Skeletal muscle cell (primary cell): ENCODE measurements at regions not wholly inside any gene's neighbourhood (a gene's known extent, or its start where the extent isn't known, plus 50 kb on each side); places are given as distances from the start of the nearest gene placed in this dataset.

Experiments used
- DNase-seq: peaks from one replicate; pipeline ENCODE4 v3.0.0-alpha.2; 2010; ENCODE audit warnings: low read depth
- H3K4me3 ChIP-seq: 2 replicates; pipeline ENCODE4 v1.5.1; 2011; ENCODE audit warnings: low read depth, mild to moderate bottlenecking, control low read depth, low read length, moderate library complexity

- H3K4me3 ChIP-seq = no peak overlapping the region
- DNase-seq = no peak
These were observed 66.4 kb upstream of the PCDH9 start for GRCh38 chr13:67296511-67296910.

GRCh38 chr13:67292886-67293285, 62.8 kb upstream of the PCDH9 start:
- H3K4me3 ChIP-seq = no peak overlapping the region
- no peak for DNase-seq

GRCh38 chr13:67285611-67286010, 55.5 kb upstream of the PCDH9 start:
- no peak overlapping the region for H3K4me3 ChIP-seq
- DNase-seq = no peak

GRCh38 chr13:67283637-67284036, 53.5 kb upstream of the PCDH9 start:
- DNase-seq = no peak
- no peak overlapping the region for H3K4me3 ChIP-seq

GRCh38 chr13:67281466-67281865, 51.3 kb upstream of the PCDH9 start:
- H3K4me3 ChIP-seq = no peak overlapping the region
- no peak for DNase-seq
